A549 (cell line): ENCODE measurements at regions not wholly inside any gene's neighbourhood (a gene's known extent, or its start where the extent isn't known, plus 50 kb on each side); places are given as distances from the start of the nearest gene placed in this dataset.

ENCODE experiments used
- ATAC-seq, 2 experiments: fragments of 200-7000 bp in 1 of 2; fragments of >200 bp in 1 of 2; cut with Nextera tagmentation in 1 of 2; cut with Tn5 transposase in 1 of 2; 3 replicates each; pipeline versions ENCODE4 v1.8.0 to v1.9.1; 2018 to 2020; ENCODE audit warnings: mild to moderate bottlenecking in 1 of 2, moderate library complexity in 1 of 2
- CTCF ChIA-PET: fragments of 300-600 bp; sonication (Branson Sonifier 250); formaldehyde crosslinking; extraction: SDS; loops from one replicate; lab custom pipeline; 2021; ENCODE audit warnings: antibody characterized with exemption, inconsistent platforms; lab: Yijun Ruan, JAX
- POLR2A ChIA-PET: fragments of 350-600 bp; formaldehyde crosslinking; extraction: SDS; loops from one replicate; lab custom pipeline; 2021; ENCODE audit warnings: antibody characterized with exemption, inconsistent platforms; lab: Yijun Ruan, JAX
- DNase-seq, 2 experiments: peaks; one replicate each; pipeline versions ENCODE4 v3.0.0 to v3.0.0-alpha.2; 2011 to 2016; ENCODE audit warnings: low read depth in 1 of 2, low spot score in 1 of 2
- FAIRE-seq: peaks from 2 replicates; lab custom pipeline; 2011; peaks lifted over from hg19 to GRCh38; lab: Jason Lieb, UNC
- H3K27ac ChIP-seq, 2 experiments: fragments of >200 bp; sonication (Bioruptor Twin); formaldehyde crosslinking; 3 replicates each; pipeline ENCODE4 v1.5.1; 2016 to 2017
- H3K4me1 ChIP-seq: fragments of >200 bp; sonication (Bioruptor Twin); formaldehyde crosslinking; 3 replicates; pipeline ENCODE4 v1.6.1; 2016
- H3K4me2 ChIP-seq: fragments of >200 bp; sonication (Bioruptor Twin); formaldehyde crosslinking; 3 replicates; pipeline ENCODE4 v1.6.1; 2016
- H3K4me3 ChIP-seq: fragments of >200 bp; sonication (Bioruptor Twin); formaldehyde crosslinking; 3 replicates; pipeline ENCODE4 v1.5.1; 2016
- H3K9me3 ChIP-seq: fragments of >200 bp; sonication (Bioruptor Twin); formaldehyde crosslinking; 3 replicates; pipeline ENCODE4 v1.6.1; 2016
- CHD2 ChIP-seq: fragments of 150-350 bp; IDR thresholded peaks from 2 replicates; pipeline ENCODE4 v1.6.1; 2014; ENCODE audit warnings: low read length; ENCODE audit not compliant: partially characterized antibody
- EHF ChIP-seq: fragments of 250-450 bp; sonication (Bioruptor Pico); IDR thresholded peaks from 2 replicates; pipeline ENCODE4 v1.5.0; 2020; ENCODE audit warnings: mild to moderate bottlenecking
- EHMT2 ChIP-seq: fragments of 200-600 bp; sonication (generic); IDR thresholded peaks from 2 replicates; pipeline ENCODE4 v1.6.1; 2016; ENCODE audit warnings: antibody characterized with exemption, low read depth, mild to moderate bottlenecking, moderate library complexity
- FOSL2 ChIP-seq, 2 experiments: fragments of 450-650 bp in 1 of 2; fragments of >200 bp in 1 of 2; sonication (Bioruptor Twin) in 1 of 2; formaldehyde crosslinking; IDR thresholded peaks; 2 replicates each; pipeline versions ENCODE4 v1.5.0 to v1.6.1; 2016 to 2020; ENCODE audit warnings: mild to moderate bottlenecking in 1 of 2, moderate library complexity in 1 of 2
- FOXS1 ChIP-seq: fragments of 250-450 bp; sonication (Bioruptor Pico); IDR thresholded peaks from 2 replicates; pipeline ENCODE4 v1.5.0; 2020; ENCODE audit warnings: mild to moderate bottlenecking, moderate library complexity
- GATA3 ChIP-seq: IDR thresholded peaks from 2 replicates; pipeline ENCODE4 v1.6.1; 2012; ENCODE audit warnings: borderline replicate concordance
- HEYL ChIP-seq: fragments of 250-450 bp; sonication (Bioruptor Pico); IDR thresholded peaks from 2 replicates; pipeline ENCODE4 v1.8.0; 2021; ENCODE audit warnings: mild to moderate bottlenecking, moderate library complexity
- HOXB5 ChIP-seq: fragments of 250-450 bp; sonication (Bioruptor Pico); IDR thresholded peaks from 2 replicates; pipeline ENCODE4 v1.5.0; 2020; ENCODE audit warnings: mild to moderate bottlenecking, moderate library complexity
- KDM1A ChIP-seq: fragments of 200-600 bp; sonication (generic); IDR thresholded peaks from 2 replicates; pipeline ENCODE4 v1.6.1; 2016; ENCODE audit warnings: low read depth, mild to moderate bottlenecking
- MAFK ChIP-seq: fragments of 450-650 bp; IDR thresholded peaks from 2 replicates; pipeline ENCODE4 v1.6.1; 2014; ENCODE audit not compliant: partially characterized antibody
- NFE2L2 ChIP-seq: fragments of 150-350 bp; conservative IDR thresholded peaks from 2 replicates; pipeline ENCODE4 v1.6.1; 2014; ENCODE audit warnings: low read length
- POLR2AphosphoS2 ChIP-seq: conservative IDR thresholded peaks from 2 replicates; pipeline ENCODE4 v1.6.1; 2012; ENCODE audit warnings: low read length, improper control_type of control experiment, inconsistent platforms
- RNF2 ChIP-seq: fragments of 200-600 bp; sonication (generic); IDR thresholded peaks from 2 replicates; pipeline ENCODE4 v1.6.1; 2016; ENCODE audit warnings: low read depth, mild to moderate bottlenecking, antibody characterized with exemption, moderate library complexity, borderline replicate concordance
- SREBF2 ChIP-seq: fragments of 450-650 bp; IDR thresholded peaks from 2 replicates; pipeline ENCODE4 v1.6.1; 2014; ENCODE audit warnings: mild to moderate bottlenecking, moderate library complexity
- TFCP2L1 ChIP-seq: fragments of 250-450 bp; sonication (Bioruptor Pico); IDR thresholded peaks from 2 replicates; pipeline ENCODE4 v1.5.0; 2021; ENCODE audit warnings: mild to moderate bottlenecking
- TP53 ChIP-seq: fragments of 250-450 bp; sonication (Bioruptor Pico); IDR thresholded peaks from 2 replicates; pipeline ENCODE4 v1.5.0; 2021; ENCODE audit warnings: mild to moderate bottlenecking, moderate library complexity
- ZFP36 ChIP-seq: fragments of 450-650 bp; IDR thresholded peaks from 2 replicates; pipeline ENCODE4 v1.6.1; 2014; ENCODE audit warnings: borderline replicate concordance; ENCODE audit not compliant: partially characterized antibody
- WGBS: methylation state at CpG from one replicate; pipeline ENCODE4 v1.1.6; 2017; ENCODE audit errors: missing lambda C conversion rate; 5-methylcytosine and 5-hydroxymethylcytosine counted together
- TF ChIP-seq, protein P1 (sequence below): IDR thresholded peaks from 2 replicates; pipeline ENCODE4 v1.6.1; 2012
- TF ChIP-seq, protein P2 (sequence below): IDR thresholded peaks from 2 replicates; pipeline ENCODE4 v1.6.1; 2012; ENCODE audit warnings: low read depth, borderline replicate concordance
- TF ChIP-seq, protein P3 (sequence below): fragments of >200 bp; sonication (Bioruptor Twin); formaldehyde crosslinking; IDR thresholded peaks from 3 replicates; pipeline ENCODE4 v1.5.1; 2016
- TF ChIP-seq, protein P4 (sequence below): fragments of >200 bp; sonication (Bioruptor Twin); formaldehyde crosslinking; IDR thresholded peaks from 3 replicates; pipeline ENCODE4 v1.6.1; 2016

DNA sequence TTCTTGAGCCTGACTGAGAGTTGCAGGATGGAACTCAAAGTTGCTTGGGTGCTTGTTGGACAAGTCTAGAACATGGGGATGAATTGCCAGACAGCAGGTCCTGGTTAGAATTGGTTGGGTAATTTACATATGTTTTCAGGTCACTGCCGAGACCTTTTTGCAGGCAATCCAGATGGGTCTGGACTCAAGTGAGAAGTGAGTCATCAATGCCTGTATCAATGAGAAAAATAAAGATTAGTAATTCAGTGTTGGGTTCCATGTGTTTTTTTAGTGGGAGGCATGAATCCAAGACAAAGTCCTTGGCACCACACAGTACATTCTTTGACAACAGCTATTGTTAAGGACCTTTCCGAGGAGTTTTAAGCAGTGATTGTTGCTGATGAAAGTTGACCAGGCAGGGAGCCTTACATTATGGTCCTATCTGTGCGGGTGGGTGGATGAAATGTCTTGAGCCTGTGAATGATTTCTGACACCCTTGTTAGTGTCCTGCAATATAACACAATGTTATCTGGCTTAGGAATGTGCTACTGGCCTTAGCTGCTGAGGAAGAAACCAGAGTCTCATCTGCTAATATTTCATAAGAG, 77.7 kb downstream of the CRYGS start:
- Histone ChIP-seq H3K4me3 (no peak overlapping the region), H3K4me1 (no peaks in the 10 kb centered on the region), H3K9me3 (no peaks in the 10 kb centered on the region), H3K4me2 (no peak overlapping the region), H3K27ac (no peak overlapping the region)
- POLR2A ChIA-PET: no interaction called here
- FAIRE-seq: no peak
- TF ChIP-seq EHF (CRISPR knock-in tag): no peak
- CTCF ChIA-PET: interaction anchor here (1.0 to 1.1 kb wide), 2 partner anchors 73 to 151 kb away, joined by 3 read pairs; no protein-coding TSS in a partner anchor
- WGBS: 25% methylated on average over 3 of the region's 3 CpGs
- ATAC-seq: no peak
- no peak for DNase-seq

DNA sequence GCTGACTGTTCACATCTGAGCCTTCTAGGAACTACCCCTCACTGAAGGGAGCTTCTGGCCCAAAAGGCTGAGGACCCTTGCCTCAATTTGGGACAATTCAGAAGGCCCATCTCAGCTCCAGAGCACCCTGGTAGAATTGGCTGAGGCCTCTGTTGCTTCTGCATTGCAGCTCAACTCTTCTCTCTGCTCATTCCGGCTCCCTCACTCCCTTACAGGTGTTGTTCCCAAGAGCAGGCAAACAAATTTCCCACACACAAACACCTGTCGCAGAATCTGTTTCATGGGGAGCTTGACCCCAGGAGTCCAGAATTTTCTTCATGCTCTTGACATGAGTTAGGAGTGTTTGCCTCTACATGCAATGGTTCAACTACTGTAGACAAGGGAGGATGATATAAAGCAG, 78.7 kb downstream of the CRYGS start:
- ATAC-seq (no peak), FAIRE-seq (no peak), DNase-seq (no peak)
- POLR2A ChIA-PET: no interaction called here
- no peak overlapping the region for H3K4me3 ChIP-seq
- TF ChIP-seq FOSL2 (IDR thresholded peaks at IDR 0.05) (no peak), FOSL2 (CRISPR knock-in tag; IDR thresholded peaks at IDR 0.05) (no peak), TP53 (CRISPR knock-in tag) (no peak), CHD2 (no peak), ZFP36 (no peak), POLR2AphosphoS2 (no peak), NFE2L2 (no peak), GATA3 (no peak), FOXS1 (no peak), SREBF2 (no peak), RNF2 (no peak), HOXB5 (CRISPR knock-in tag) (no peak), EHMT2 (no peak)
- TF ChIP-seq, protein P1, sequence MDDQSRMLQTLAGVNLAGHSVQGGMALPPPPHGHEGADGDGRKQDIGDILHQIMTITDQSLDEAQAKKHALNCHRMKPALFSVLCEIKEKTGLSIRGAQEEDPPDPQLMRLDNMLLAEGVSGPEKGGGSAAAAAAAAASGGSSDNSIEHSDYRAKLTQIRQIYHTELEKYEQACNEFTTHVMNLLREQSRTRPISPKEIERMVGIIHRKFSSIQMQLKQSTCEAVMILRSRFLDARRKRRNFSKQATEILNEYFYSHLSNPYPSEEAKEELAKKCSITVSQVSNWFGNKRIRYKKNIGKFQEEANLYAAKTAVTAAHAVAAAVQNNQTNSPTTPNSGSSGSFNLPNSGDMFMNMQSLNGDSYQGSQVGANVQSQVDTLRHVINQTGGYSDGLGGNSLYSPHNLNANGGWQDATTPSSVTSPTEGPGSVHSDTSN: no peak
- TF ChIP-seq, protein P2, sequence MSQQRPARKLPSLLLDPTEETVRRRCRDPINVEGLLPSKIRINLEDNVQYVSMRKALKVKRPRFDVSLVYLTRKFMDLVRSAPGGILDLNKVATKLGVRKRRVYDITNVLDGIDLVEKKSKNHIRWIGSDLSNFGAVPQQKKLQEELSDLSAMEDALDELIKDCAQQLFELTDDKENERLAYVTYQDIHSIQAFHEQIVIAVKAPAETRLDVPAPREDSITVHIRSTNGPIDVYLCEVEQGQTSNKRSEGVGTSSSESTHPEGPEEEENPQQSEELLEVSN: no peak
- TF ChIP-seq, protein P3, sequence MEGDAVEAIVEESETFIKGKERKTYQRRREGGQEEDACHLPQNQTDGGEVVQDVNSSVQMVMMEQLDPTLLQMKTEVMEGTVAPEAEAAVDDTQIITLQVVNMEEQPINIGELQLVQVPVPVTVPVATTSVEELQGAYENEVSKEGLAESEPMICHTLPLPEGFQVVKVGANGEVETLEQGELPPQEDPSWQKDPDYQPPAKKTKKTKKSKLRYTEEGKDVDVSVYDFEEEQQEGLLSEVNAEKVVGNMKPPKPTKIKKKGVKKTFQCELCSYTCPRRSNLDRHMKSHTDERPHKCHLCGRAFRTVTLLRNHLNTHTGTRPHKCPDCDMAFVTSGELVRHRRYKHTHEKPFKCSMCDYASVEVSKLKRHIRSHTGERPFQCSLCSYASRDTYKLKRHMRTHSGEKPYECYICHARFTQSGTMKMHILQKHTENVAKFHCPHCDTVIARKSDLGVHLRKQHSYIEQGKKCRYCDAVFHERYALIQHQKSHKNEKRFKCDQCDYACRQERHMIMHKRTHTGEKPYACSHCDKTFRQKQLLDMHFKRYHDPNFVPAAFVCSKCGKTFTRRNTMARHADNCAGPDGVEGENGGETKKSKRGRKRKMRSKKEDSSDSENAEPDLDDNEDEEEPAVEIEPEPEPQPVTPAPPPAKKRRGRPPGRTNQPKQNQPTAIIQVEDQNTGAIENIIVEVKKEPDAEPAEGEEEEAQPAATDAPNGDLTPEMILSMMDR: no peak
- TF ChIP-seq, protein P4, sequence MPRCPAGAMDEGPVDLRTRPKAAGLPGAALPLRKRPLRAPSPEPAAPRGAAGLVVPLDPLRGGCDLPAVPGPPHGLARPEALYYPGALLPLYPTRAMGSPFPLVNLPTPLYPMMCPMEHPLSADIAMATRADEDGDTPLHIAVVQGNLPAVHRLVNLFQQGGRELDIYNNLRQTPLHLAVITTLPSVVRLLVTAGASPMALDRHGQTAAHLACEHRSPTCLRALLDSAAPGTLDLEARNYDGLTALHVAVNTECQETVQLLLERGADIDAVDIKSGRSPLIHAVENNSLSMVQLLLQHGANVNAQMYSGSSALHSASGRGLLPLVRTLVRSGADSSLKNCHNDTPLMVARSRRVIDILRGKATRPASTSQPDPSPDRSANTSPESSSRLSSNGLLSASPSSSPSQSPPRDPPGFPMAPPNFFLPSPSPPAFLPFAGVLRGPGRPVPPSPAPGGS: no peak
- H3K9me3 ChIP-seq: no peaks in the 10 kb centered on the region
- no peak overlapping the region for H3K27ac ChIP-seq
- H3K4me1 ChIP-seq: no peaks in the 10 kb centered on the region
- 86% methylated on average over 2 of the region's 2 CpGs for WGBS
- CTCF ChIA-PET: interaction anchor here (1.0 to 1.1 kb wide), 3 partner anchors 47 to 152 kb away, joined by 3 read pairs; no protein-coding TSS in a partner anchor
- H3K4me2 ChIP-seq: no peak overlapping the region

DNA sequence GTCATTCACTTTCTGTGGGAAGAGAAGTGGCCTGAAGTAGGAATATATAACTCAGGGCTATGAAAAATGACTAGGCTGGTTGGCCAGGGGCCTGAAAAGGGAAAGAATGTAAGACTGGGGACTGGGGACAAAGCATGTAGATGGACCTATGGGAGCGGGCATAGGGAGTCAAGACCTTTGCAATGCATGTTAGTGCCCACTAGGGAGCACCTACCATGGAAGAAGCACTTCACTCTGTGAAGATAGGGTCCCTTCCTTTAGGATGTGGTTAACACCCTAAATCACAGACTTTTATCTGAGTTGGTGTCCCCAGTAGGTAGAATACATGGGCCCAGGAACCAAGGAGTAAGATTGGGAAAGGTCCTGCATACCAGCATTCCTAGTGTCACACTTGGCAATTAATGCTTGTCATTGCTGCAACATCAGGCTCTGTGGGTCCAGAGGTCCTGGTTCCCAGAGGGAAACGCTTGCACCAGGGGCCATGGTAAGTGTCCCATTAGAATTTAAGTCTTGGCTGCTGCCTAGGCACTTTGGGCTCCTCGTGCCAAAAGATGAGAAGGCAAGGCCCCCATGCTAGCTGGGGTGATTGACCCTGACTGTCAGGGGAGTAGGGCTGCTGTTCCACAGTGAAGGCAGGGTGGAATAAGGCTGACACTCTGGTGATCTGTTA, 79.6 kb downstream of the CRYGS start:
- DNase-seq: peak in 1 of 2 experiments; percentile 23
- CTCF ChIA-PET: no interaction called here
- H3K9me3 ChIP-seq: no peaks in the 10 kb centered on the region
- 16% methylated on average over 2 of the region's 3 CpGs for WGBS
- no peak for TF ChIP-seq KDM1A
- no peak for TF ChIP-seq TFCP2L1
- TF ChIP-seq HEYL (CRISPR knock-in tag): no peak
- no peak for TF ChIP-seq MAFK
- no peak for TF ChIP-seq GATA3
- ATAC-seq: peak in 1 of 2 experiments; percentile 68; a peak in 4 of 6 replicates
- POLR2A ChIA-PET: no interaction called here
- FAIRE-seq: no peak
- no peak overlapping the region for H3K4me3 ChIP-seq
- no peaks in the 10 kb centered on the region for H3K4me1 ChIP-seq
- no peak overlapping the region for H3K4me2 ChIP-seq
- H3K27ac ChIP-seq: no peak overlapping the region
